GM12878 (cell line): ENCODE measurements at regions not wholly inside any gene's neighbourhood (a gene's known extent, or its start where the extent isn't known, plus 50 kb on each side); places are given as distances from the start of the nearest gene placed in this dataset.

ENCODE experiments used
- BCL11A ChIP-seq: IDR thresholded peaks from 2 replicates; pipeline ENCODE4 v1.6.1; 2011; ENCODE audit warnings: low read depth, low read length
- NR2F1 ChIP-seq: fragments of 450-650 bp; conservative IDR thresholded peaks from 2 replicates; pipeline ENCODE4 v1.6.1; 2017; ENCODE audit warnings: mild to moderate bottlenecking
- NRF1 ChIP-seq: conservative IDR thresholded peaks from 2 replicates; pipeline ENCODE4 v1.6.1; 2011; ENCODE audit warnings: mild to moderate bottlenecking, low read depth, low read length, improper control_type of control experiment
- POLR2A ChIP-seq: IDR thresholded peaks from 2 replicates; pipeline ENCODE4 v1.6.1; 2011; ENCODE audit warnings: low read depth, mild to moderate bottlenecking, low read length
- RELA ChIP-seq: fragments of 450-650 bp; IDR thresholded peaks from 2 replicates; pipeline ENCODE4 v1.8.0; 2014; ENCODE audit warnings: borderline replicate concordance; ENCODE audit not compliant: partially characterized antibody
- REST ChIP-seq: IDR thresholded peaks from 2 replicates; pipeline ENCODE4 v1.6.1; 2012; ENCODE audit warnings: mild to moderate bottlenecking, low read depth, low read length
- SMAD1 ChIP-seq: fragments of 450-650 bp; IDR thresholded peaks from 2 replicates; pipeline ENCODE4 v1.6.1; 2018; ENCODE audit warnings: mild to moderate bottlenecking, low read depth; ENCODE audit not compliant: partially characterized antibody
- SREBF2 ChIP-seq: IDR thresholded peaks from 2 replicates; pipeline ENCODE4 v1.6.1; 2012; ENCODE audit warnings: mild to moderate bottlenecking, low read length
- YBX1 ChIP-seq: fragments of 450-650 bp; IDR thresholded peaks from 2 replicates; pipeline ENCODE4 v1.6.1; 2016; ENCODE audit warnings: antibody characterized with exemption
- ZBTB40 ChIP-seq: fragments of 450-650 bp; IDR thresholded peaks from 2 replicates; pipeline ENCODE4 v1.6.1; 2016; ENCODE audit warnings: mild to moderate bottlenecking, moderate library complexity, borderline replicate concordance

- TF ChIP-seq SMAD1 (no peak), REST (no peak), SREBF2 (no peak), NRF1 (no peak), POLR2A (no peak), ZBTB40 (no peak), YBX1 (no peak), NR2F1 (no peak), RELA (no peak), BCL11A (no peak)
These were observed 183.6 kb upstream of the RPL38 start (continued) for GRCh38 chr17:74019860-74020259.
